Erythroblast (primary cell): ENCODE measurements at regions not wholly inside any gene's neighbourhood (a gene's known extent, or its start where the extent isn't known, plus 50 kb on each side); places are given as distances from the start of the nearest gene placed in this dataset.

Experiments used
- DNase-seq, 2 experiments: peaks; one replicate each; lab custom pipeline; 2025; lab: John Stamatoyannopoulos, UW
- GATA1 ChIP-seq: IDR thresholded peaks from 2 replicates; pipeline ENCODE4 v1.6.1; 2011; ENCODE audit warnings: low read depth, mild to moderate bottlenecking, control low read depth, low read length, moderate library complexity
- POLR2A ChIP-seq: IDR thresholded peaks from 2 replicates; pipeline ENCODE4 v1.6.1; 2011; ENCODE audit warnings: mild to moderate bottlenecking, low read length

DNA sequence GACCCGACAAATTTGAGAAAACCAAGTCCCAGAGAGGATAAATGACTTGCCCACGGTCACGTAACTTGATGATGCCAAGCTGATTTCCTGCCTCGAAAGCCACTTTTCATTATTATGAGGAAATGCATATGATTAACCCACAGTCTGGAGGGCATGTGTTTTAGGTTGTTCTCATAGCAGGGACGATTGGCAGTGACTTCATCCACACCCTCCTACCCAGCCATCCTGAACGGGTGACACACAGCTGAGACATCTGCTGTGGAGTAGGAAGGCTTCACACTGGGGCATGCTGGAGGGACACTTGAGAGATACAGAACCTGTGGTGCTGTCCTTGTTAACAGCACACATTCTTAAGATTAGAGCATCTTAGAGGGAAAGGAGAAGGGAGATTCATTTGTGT, 65.4 kb upstream of the WDFY2 start:
- DNase-seq: no peak
- no peak for TF ChIP-seq POLR2A
- TF ChIP-seq GATA1: no peak

DNA sequence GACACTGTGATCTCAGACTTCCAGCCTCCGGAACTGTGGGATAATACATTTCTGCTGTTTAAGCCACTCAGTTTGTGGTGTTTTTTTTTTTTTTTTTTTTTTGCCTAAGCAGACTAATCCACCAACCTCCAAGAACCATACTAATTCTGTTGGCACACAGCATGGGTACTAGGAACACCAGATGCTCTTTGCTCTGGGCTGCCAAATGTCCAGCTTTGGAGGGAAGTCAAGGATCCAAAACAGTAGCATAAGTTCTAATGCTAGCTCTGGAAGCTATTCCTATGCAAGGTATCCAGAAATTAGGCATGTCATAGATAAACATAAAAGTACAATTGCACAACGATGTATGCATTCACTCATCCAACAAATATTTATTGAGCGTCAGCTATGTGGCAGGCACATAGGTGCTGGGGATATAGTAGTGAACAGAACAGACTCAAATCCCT, 64.5 kb upstream of the WDFY2 start:
- no peak for DNase-seq
- TF ChIP-seq POLR2A (no peak), GATA1 (no peak)

DNA sequence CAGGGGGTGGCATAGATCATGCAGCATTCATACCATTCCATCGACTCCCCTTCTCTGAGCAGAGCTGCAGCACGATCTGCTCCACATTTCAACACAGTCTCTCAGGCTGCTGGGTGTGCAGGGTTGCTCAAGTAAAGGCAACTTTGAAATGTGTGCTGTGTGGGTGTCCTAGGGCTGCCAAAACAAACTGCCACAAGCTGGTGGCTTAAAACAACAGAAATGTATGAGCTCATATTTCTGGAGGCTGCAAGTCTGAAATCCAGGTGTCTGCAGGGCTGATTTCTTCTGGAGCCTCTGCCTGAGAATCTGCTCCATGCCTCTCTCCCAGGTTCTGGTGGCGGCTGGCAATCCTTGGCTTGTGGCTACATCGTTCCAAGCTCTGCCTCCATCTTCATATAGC, 63.7 kb upstream of the WDFY2 start:
- no peak for TF ChIP-seq GATA1
- no peak for TF ChIP-seq POLR2A
- no peak for DNase-seq

DNA sequence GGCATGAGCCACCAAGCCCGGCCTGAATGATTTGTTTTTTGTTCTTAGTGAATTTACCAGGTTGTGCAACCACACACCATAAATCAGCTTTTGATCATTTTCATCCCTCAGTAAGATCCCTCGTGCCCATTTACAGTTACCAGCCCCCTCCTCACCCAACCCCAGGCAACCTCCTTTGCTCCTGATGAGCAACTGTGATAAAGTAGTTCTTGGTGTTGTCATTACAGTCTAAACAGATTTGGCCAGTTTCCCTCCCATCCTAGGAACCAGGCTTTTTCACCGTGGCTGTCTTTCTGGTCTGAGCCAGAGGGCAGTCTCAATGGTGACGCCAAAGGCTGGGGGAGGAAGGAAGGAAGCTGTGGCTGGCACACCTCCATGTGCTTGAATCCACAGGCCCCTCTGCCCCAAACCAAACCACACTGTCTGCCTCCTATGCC, 61.2 kb upstream of the WDFY2 start:
- DNase-seq: no peak
- TF ChIP-seq GATA1 (no peak), POLR2A (no peak)

DNA sequence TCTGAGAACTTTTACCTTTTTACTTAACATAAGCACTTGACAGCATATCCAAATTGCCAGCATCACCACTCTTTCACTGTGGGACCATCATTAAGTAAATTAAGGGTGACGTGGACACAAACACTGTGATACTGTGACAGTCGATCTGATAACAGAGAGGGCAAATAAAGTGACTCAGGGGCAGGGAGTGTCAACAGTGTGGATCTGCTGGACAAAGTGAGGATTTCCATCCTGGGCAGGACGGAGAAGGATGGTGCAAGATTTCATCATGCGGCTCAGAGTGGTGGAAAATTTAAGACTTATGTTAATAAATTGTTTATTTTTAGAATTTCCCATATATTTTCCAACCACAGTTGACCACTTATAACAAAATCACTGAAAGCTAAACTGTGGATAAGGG, 60.0 kb upstream of the WDFY2 start:
- peak in 1 of 2 experiments; percentile 20 for DNase-seq
- no peak for TF ChIP-seq POLR2A
- no peak for TF ChIP-seq GATA1

DNA sequence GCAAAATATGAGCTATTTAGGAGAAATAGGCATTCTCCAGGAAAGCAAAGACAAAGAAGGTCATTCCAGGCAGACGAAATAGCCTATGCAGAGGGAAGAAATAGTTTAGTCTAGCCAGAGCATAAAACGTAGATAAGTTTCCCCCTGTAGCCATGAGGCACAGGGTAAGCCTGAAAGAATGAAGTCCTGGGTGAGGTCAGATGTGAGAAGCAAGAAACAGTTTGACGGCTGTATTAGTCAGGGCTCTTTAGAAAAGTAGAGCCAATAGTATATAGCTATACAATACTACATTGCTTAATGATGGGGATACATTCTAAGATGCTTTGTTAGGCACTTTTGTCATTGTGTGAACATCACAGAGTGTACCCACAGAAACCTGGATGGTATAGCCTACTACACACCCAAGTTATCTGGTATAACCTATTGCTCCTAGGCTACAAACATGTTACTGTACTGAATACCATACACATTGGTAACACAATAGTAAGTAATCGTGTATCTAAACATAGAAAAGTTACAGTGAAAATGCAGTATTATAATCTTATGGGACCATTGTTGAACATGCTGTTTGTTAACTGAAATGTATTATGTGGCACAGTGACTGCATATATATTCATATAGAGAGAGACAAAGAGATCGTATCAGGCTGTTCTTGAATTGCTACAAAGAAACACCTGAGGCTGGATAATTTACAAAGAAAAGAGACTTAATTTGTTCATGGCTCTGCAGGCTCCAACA, 59.3 kb upstream of the WDFY2 start:
- no peak for TF ChIP-seq POLR2A
- no peak for DNase-seq

DNA sequence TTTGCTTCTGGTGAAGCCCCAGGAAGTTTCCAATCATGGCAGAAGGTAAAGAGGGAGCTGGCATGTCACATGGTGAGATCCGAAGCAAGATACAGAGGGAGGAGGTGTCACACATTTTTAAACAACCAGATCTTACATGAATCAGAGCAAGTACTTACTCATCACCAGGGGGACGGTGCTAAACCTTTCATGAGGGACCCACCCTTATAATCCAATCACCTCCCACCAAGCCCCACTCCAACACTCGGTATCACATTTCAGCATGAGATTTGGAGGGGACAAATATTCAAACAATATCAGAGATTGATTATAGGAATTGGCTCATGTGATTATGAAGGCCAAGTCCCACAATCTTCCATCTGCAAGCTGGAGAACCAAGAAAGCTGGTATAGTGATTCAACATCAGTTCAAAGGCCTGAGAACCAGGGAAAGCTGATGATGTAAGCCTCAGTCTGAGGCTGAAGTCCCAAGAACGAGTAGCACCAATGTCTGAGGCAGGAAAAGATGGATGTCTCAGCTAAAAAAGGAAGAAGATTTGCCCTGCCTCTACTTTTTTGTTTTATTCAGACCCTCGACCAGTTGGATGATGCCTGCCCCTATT, 58.6 kb upstream of the WDFY2 start:
- no peak for TF ChIP-seq POLR2A
- TF ChIP-seq GATA1: no peak
- no peak for DNase-seq

DNA sequence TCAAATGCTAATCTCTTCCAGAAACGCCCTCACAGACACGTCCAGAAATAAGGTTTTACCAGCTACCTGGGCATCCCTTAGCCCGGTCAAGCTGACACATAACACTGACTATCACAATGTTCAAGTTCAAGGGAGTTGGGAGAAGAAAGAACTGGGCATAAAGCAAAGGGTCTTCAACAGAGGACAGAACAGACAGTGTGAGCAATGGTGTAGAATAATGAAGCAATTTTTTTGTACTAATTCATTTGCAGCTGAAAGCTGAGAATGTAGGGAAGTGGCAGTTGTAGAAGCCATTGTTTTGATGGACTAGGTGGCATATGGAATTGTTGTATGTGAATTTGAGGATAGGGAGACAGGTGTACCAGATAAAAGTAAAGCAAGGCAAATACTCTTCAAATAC, 58.1 kb upstream of the WDFY2 start:
- TF ChIP-seq POLR2A (no peak), GATA1 (no peak)
- DNase-seq: no peak

DNA sequence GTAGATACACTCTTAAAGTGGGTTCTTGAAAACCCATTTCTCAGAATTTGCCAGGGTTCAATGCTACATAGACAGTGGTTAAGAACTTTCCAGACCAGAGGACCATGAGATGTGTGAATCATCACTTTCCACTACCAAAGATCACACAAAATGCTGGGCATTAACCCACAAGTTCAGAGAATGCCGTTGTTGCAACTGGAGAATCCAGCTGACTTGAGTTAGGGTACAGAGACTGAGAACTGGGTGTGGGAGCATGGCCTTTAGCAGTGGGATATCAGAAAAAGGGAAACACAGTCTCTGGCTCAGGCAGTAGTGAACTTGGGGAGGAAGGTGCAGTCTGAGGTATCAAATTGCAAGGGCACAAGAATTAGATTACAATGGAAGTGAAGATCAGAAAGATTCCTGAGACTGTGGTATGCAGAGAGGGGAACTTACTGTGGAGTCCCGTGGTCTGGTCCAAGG, 51.5 kb upstream of the WDFY2 start:
- no peak for TF ChIP-seq POLR2A
- TF ChIP-seq GATA1: no peak
- no peak for DNase-seq

DNA sequence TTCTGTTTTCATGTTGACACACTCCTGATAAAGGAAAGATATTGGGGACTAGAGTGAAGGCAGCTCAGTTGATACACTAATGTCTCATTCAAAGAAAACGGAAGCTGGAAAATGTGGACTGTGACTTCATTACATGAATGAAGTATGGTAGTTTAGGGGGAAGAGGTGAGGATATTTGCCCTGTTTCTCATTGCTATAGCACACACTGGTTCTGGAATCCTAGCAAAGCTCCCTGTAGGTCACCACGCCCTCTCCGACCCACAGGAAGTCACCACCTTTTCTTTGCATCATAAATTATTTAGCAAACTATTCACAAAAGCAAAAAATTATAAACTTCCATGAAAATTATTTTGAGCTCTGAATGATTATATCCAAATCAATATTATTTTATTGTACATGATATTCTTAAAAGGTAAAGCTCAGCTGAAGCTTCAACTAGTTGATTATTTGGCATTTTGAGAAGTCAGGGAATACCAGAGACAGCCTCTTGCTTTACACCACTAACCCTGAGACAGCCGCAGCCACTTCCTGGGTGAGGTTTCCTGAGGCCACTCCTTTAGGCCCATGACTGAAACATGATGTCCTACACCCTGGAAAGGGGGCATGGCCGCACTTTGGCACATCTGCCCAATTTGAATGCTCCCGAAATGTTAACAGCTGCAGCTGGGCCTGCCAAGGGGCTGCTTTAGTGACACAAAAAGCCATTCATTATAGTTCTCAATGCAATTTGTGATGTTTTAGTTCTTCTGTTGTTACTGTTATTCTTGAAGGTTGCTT, 50.0 kb upstream of the WDFY2 start:
- TF ChIP-seq POLR2A: no peak
- no peak for TF ChIP-seq GATA1
- DNase-seq: no peak
